ENCODE measurements at regions not wholly inside any gene's neighbourhood (a gene's known extent, or its start where the extent isn't known, plus 50 kb on each side); places are given as distances from the start of the nearest gene placed in this dataset.

DNA sequence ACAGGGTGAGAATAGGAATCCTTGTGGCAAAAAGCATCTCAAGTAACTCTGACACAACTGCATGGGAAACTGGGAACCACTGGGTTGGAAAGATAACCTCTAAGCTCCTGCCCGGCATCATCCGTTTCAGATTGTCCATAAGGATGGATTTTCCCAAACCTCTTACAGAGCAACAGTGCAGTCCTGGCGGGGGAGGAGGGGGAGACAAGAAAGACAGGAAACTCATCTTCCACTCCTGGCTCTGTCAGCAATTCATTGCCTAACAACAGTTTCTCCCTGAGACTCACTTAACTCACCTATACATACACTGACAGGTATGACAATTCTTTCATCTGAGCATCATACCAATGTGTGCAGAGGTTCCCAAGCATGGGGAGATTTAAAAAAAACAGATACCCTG lies 279.0 kb downstream of the RPLP1 start:
- TF ChIP-seq, protein P1, sequence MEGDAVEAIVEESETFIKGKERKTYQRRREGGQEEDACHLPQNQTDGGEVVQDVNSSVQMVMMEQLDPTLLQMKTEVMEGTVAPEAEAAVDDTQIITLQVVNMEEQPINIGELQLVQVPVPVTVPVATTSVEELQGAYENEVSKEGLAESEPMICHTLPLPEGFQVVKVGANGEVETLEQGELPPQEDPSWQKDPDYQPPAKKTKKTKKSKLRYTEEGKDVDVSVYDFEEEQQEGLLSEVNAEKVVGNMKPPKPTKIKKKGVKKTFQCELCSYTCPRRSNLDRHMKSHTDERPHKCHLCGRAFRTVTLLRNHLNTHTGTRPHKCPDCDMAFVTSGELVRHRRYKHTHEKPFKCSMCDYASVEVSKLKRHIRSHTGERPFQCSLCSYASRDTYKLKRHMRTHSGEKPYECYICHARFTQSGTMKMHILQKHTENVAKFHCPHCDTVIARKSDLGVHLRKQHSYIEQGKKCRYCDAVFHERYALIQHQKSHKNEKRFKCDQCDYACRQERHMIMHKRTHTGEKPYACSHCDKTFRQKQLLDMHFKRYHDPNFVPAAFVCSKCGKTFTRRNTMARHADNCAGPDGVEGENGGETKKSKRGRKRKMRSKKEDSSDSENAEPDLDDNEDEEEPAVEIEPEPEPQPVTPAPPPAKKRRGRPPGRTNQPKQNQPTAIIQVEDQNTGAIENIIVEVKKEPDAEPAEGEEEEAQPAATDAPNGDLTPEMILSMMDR (IDR thresholded peaks at IDR 0.05; ENCODE audit: borderline replicate concordance, extremely low read depth, low read length, poor library complexity, severe bottlenecking): no peak
- no peak for TF ChIP-seq EZH2 (IDR thresholded peaks at IDR 0.05; ENCODE audit: borderline replicate concordance, low read depth, low read length, severe bottlenecking)
